ENCODE measurements at regions not wholly inside any gene's neighbourhood (a gene's known extent, or its start where the extent isn't known, plus 50 kb on each side); places are given as distances from the start of the nearest gene placed in this dataset.

- no peak for DNase-seq
Measured at GRCh38 chr14:36245223-36245622, 68.7 kb upstream of the PTCSC3 start.

DNA sequence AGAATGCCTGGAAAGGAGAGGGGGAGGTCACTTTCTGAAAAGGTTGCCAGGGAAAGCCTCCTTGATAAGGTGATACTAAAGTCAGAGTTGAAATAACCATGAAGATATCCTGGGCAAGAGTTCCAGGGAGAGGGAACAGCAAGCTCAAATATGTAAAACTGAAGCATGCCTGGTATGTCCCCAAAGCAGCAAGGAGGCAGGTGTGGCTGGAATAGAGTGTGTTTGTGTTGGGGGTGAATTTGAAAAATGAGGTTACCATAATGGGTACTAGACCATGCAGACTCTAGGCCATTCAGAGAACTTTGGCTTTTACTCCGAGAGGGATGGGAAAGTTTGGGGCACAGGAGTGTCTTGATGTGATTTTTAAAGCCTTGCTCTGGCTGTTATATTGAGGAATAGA, 66.7 kb upstream of the PTCSC3 start:
- no peak for DNase-seq

GRCh38 chr14:36241183-36241582, 64.7 kb upstream of the PTCSC3 start:
- DNase-seq, result peak; percentile 3

DNA sequence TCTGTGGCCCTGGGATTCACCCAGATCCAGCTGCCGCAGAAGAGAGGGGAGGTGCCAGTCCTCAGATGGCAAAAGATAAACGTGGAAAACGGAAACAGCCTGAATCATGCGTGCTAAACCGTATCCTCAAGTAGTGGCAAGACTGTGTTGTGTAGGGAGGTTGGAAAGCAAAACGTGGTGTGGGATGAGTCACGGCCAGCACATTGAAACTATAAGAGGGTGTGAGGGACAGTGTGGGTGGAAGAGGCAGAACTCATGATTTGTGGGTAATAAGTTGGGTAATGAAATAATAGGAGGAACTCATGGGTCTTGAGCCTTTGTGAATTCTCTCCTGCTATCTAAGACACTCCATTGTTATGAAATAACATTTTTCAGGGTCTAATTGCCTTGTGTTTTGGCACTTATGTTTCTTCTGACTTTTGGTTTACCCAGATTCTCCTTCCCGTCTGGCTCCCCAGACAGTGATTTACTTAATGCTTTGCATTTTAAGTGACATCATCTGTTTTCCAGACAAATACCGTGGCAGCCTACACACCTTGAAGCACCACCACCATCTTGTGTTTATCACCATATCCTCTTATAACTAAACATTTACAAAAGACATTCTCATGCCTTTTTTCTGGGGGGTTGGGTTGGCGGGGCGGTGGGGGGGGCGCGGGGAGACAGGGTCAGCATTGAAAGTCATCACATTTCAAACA, 62.3 kb upstream of the PTCSC3 start:
- no peak for DNase-seq

DNA sequence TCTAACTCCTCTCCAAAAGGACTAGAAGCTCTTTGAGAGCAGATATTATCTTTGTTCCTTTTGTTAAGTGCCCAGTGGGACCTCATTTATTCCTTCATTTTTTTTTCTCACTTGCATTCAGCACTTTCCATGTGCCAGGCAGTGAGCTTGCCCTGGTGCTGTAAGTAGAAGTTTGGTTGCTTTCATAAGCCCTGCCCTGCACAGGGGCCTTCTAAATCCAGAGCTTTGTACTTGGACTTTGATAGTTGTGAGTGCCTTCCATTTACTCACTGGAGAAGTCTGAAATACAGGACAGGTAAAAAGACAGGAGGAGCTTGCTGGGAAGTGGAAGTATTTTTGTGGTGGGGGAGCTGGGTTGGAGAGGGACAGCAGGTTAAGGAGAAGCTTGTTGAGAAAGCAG, 56.7 kb upstream of the PTCSC3 start:
- DNase-seq, result no peak

- DNase-seq, result no peak
Measured at GRCh38 chr14:36229262-36229661, 52.7 kb upstream of the PTCSC3 start.

DNA sequence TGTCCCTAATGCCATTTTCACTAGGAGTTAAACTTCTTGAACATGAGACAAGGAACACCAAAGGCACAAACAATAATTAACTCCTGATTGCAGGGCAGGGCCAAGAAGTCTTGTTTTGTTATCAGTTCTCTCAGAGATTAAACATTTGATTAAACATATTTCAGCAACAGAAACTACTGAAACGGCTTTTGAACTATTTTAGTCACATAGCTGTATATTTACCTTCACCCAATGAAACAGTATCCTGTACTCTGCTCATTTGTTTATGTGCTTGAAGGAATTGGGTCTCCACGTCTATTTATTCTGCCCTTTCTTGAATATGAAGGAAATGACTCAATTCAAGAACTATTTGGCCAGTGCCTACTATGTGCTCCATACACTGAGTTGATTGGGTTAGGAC, 51.3 kb upstream of the PTCSC3 start:
- no peak for DNase-seq

DNA sequence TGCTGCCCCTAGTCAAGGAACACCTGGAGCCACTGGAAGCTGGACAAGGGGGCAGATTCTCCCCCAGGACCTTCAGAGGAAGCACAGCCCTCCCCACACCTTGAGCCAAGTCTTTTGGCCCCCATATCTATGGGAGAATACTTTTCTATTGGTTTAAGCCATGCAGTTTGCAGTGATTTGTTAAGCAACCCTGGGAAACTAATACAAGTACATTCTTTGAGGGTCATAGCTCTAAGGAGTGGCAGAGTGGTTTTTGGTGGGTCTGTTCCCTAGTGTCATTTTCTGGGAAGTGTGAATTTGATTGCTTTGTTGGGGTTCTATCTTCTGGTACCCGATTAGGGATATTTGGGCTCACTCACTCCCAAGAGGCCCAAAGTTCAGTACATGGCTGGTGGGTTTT, 50.8 kb upstream of the PTCSC3 start:
- DNase-seq, result no peak
